ENCODE measurements at regions not wholly inside any gene's neighbourhood (a gene's known extent, or its start where the extent isn't known, plus 50 kb on each side); places are given as distances from the start of the nearest gene placed in this dataset.

DNA sequence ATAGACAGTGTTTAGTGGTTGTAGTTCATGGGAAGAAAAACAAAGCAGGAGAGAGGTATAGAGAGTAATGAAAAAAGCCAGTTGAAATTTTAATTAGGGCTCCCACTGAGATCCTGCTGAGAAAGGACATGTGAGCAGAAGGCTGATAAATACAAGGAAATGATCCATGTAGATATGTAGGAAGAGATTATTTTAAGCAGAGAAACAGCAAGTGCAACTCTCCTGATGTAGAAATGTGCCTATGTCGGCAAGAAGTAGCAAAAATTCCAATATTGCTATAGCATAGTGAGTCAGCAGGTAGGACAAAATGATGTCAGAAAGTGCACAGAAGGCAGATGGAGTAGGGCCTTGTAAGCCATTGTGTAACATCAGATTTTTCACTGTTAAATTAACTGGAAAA is 1027.3 kb downstream of the PCDH18 start:
- TF ChIP-seq, protein P1, sequence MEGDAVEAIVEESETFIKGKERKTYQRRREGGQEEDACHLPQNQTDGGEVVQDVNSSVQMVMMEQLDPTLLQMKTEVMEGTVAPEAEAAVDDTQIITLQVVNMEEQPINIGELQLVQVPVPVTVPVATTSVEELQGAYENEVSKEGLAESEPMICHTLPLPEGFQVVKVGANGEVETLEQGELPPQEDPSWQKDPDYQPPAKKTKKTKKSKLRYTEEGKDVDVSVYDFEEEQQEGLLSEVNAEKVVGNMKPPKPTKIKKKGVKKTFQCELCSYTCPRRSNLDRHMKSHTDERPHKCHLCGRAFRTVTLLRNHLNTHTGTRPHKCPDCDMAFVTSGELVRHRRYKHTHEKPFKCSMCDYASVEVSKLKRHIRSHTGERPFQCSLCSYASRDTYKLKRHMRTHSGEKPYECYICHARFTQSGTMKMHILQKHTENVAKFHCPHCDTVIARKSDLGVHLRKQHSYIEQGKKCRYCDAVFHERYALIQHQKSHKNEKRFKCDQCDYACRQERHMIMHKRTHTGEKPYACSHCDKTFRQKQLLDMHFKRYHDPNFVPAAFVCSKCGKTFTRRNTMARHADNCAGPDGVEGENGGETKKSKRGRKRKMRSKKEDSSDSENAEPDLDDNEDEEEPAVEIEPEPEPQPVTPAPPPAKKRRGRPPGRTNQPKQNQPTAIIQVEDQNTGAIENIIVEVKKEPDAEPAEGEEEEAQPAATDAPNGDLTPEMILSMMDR (IDR thresholded peaks at IDR 0.05; ENCODE audit: insufficient read depth, low read length, poor library complexity, severe bottlenecking) = no peak
- no peak for TF ChIP-seq EZH2phosphoT487 (conservative IDR thresholded peaks at IDR 0.05; ENCODE audit: low read length)

Measured in SU-DHL-6 (cell line).